HEK293 (cell line): ENCODE measurements at regions not wholly inside any gene's neighbourhood (a gene's known extent, or its start where the extent isn't known, plus 50 kb on each side); places are given as distances from the start of the nearest gene placed in this dataset.

Source experiments
- CTCF ChIA-PET: fragments of 350-600 bp; formaldehyde crosslinking; extraction: SDS; loops from one replicate; lab custom pipeline; 2021; ENCODE audit warnings: antibody characterized with exemption; lab: Yijun Ruan, JAX
- POLR2A ChIA-PET: fragments of 300-600 bp; formaldehyde crosslinking; extraction: SDS; loops from one replicate; lab custom pipeline; 2020; ENCODE audit warnings: antibody characterized with exemption, inconsistent platforms; lab: Yijun Ruan, JAX
- H3K27ac ChIP-seq: fragments of 200-500 bp; sonication (Bioruptor generic); 2 replicates; pipeline ENCODE4 v1.5.1; 2014; ENCODE audit warnings: low read depth, low read length, control low read depth, inconsistent platforms; ENCODE audit errors: extremely low read depth
- H3K36me3 ChIP-seq, 2 experiments: fragments of 200-500 bp in 1 of 2; sonication (Bioruptor generic) in 1 of 2; 1 replicate in 1 of 2; 2 replicates in 1 of 2; pipeline ENCODE4 v1.5.1; 2014 to 2017; ENCODE audit warnings: inconsistent platforms in 2 of 2, low read length in 2 of 2; ENCODE audit not compliant: control insufficient read depth in 2 of 2, insufficient read depth in 1 of 2
- H3K4me1 ChIP-seq: fragments of 200-500 bp; sonication (Bioruptor generic); 2 replicates; pipeline ENCODE4 v1.5.1; 2014; ENCODE audit warnings: mild to moderate bottlenecking, low read length, inconsistent platforms; ENCODE audit not compliant: control insufficient read depth, insufficient read depth
- H3K4me3 ChIP-seq: 2 replicates; pipeline ENCODE4 v1.5.1; 2011; ENCODE audit warnings: low read depth, mild to moderate bottlenecking, control low read depth, low read length, moderate library complexity
- H3K9me3 ChIP-seq: fragments of 200-500 bp; sonication (Bioruptor generic); 2 replicates; pipeline ENCODE4 v1.5.1; 2014; ENCODE audit warnings: low read depth, low read length, inconsistent platforms; ENCODE audit not compliant: control insufficient read depth, insufficient read depth
- EGR2 ChIP-seq: fragments of 450-650 bp; formaldehyde crosslinking; IDR thresholded peaks from 2 replicates; pipeline ENCODE4 v1.5.1; 2016; ENCODE audit warnings: low read depth, missing biosample characterization, missing genetic modification characterization
- GLI2 ChIP-seq: fragments of 450-650 bp; formaldehyde crosslinking; IDR thresholded peaks from 2 replicates; pipeline ENCODE4; 2017; ENCODE audit warnings: missing biosample characterization, missing genetic modification characterization, low read depth, borderline replicate concordance
- HOXD13 ChIP-seq: sonication (generic); formaldehyde crosslinking; IDR thresholded peaks from 2 replicates; pipeline ENCODE4 v1.8.0; 2022; ENCODE audit warnings: missing genetic modification reagents, borderline replicate concordance
- KLF16 ChIP-seq: fragments of 450-650 bp; formaldehyde crosslinking; IDR thresholded peaks from 2 replicates; pipeline ENCODE4 v1.5.1; 2017; ENCODE audit warnings: missing biosample characterization, missing genetic modification characterization
- KLF9 ChIP-seq: fragments of 450-650 bp; formaldehyde crosslinking; IDR thresholded peaks from 2 replicates; pipeline ENCODE4 v1.5.1; 2016; ENCODE audit warnings: missing biosample characterization, missing genetic modification characterization, low read depth
- MYNN ChIP-seq: fragments of 450-650 bp; formaldehyde crosslinking; IDR thresholded peaks from 2 replicates; pipeline ENCODE4 v1.5.1; 2016; ENCODE audit warnings: missing biosample characterization, missing genetic modification characterization, borderline replicate concordance
- RBAK ChIP-seq: fragments of 450-650 bp; formaldehyde crosslinking; IDR thresholded peaks from 2 replicates; pipeline ENCODE4 v1.5.1; 2016; ENCODE audit warnings: missing biosample characterization, missing genetic modification characterization
- REPIN1 ChIP-seq: fragments of 450-650 bp; formaldehyde crosslinking; IDR thresholded peaks from 2 replicates; pipeline ENCODE4 v1.5.1; 2017; ENCODE audit warnings: missing biosample characterization, missing genetic modification characterization, low read depth
- SCRT1 ChIP-seq: fragments of 450-650 bp; formaldehyde crosslinking; IDR thresholded peaks from 2 replicates; pipeline ENCODE4 v1.5.1; 2016; ENCODE audit warnings: missing biosample characterization, missing genetic modification characterization, borderline replicate concordance
- ZNF140 ChIP-seq: fragments of 450-650 bp; formaldehyde crosslinking; IDR thresholded peaks from 2 replicates; pipeline ENCODE4 v1.5.1; 2016; ENCODE audit warnings: missing biosample characterization, missing genetic modification characterization
- ZNF16 ChIP-seq: fragments of 450-650 bp; formaldehyde crosslinking; IDR thresholded peaks from 2 replicates; pipeline ENCODE4 v1.5.1; 2016; ENCODE audit warnings: low read depth, missing biosample characterization, missing genetic modification characterization
- ZNF248 ChIP-seq: fragments of 450-650 bp; formaldehyde crosslinking; IDR thresholded peaks from 2 replicates; pipeline ENCODE4 v1.5.1; 2017; ENCODE audit warnings: missing biosample characterization, missing genetic modification characterization
- ZNF266 ChIP-seq: fragments of 450-650 bp; formaldehyde crosslinking; IDR thresholded peaks from 2 replicates; pipeline ENCODE4 v1.5.1; 2016; ENCODE audit warnings: missing biosample characterization, missing genetic modification characterization, low read depth
- ZNF302 ChIP-seq: fragments of 450-650 bp; formaldehyde crosslinking; IDR thresholded peaks from 2 replicates; pipeline ENCODE4 v1.5.1; 2016; ENCODE audit warnings: missing biosample characterization, missing genetic modification characterization, low read depth
- ZNF311 ChIP-seq: fragments of 450-650 bp; formaldehyde crosslinking; IDR thresholded peaks from 2 replicates; pipeline ENCODE4 v1.5.1; 2017; ENCODE audit warnings: missing biosample characterization, missing genetic modification characterization, borderline replicate concordance
- ZNF341 ChIP-seq: fragments of 450-650 bp; formaldehyde crosslinking; IDR thresholded peaks from 2 replicates; pipeline ENCODE4; 2016; ENCODE audit warnings: low read depth, missing biosample characterization, missing genetic modification characterization
- ZNF433 ChIP-seq: fragments of 450-650 bp; formaldehyde crosslinking; IDR thresholded peaks from 2 replicates; pipeline ENCODE4 v1.5.1; 2016; ENCODE audit warnings: missing biosample characterization, missing genetic modification characterization, low read depth
- ZNF473 ChIP-seq: fragments of 450-650 bp; formaldehyde crosslinking; IDR thresholded peaks from 2 replicates; pipeline ENCODE4 v1.5.1; 2017; ENCODE audit warnings: missing biosample characterization, missing genetic modification characterization
- ZNF670 ChIP-seq: fragments of 450-650 bp; formaldehyde crosslinking; IDR thresholded peaks from 2 replicates; pipeline ENCODE4 v1.5.1; 2016; ENCODE audit warnings: missing biosample characterization, missing genetic modification characterization, low read depth
- ZNF747 ChIP-seq: fragments of 450-650 bp; formaldehyde crosslinking; IDR thresholded peaks from 2 replicates; pipeline ENCODE4 v1.5.1; 2016; ENCODE audit warnings: missing biosample characterization, missing genetic modification characterization
- ZNF768 ChIP-seq: fragments of 450-650 bp; formaldehyde crosslinking; IDR thresholded peaks from 2 replicates; pipeline ENCODE4 v1.5.1; 2018; ENCODE audit warnings: missing biosample characterization, mild to moderate bottlenecking, missing genetic modification characterization
- ZNF843 ChIP-seq: fragments of 450-650 bp; formaldehyde crosslinking; IDR thresholded peaks from 2 replicates; pipeline ENCODE4 v1.5.1; 2016; ENCODE audit warnings: missing biosample characterization, missing genetic modification characterization
- TF ChIP-seq, protein P1 (sequence below): fragments of 450-650 bp; formaldehyde crosslinking; IDR thresholded peaks from 2 replicates; pipeline ENCODE4 v1.5.1; 2016; ENCODE audit warnings: missing biosample characterization, missing genetic modification characterization
- TF ChIP-seq, protein P2 (sequence below): fragments of 450-650 bp; formaldehyde crosslinking; IDR thresholded peaks from 2 replicates; pipeline ENCODE4 v1.5.1; 2016; ENCODE audit warnings: missing biosample characterization, missing genetic modification characterization, borderline replicate concordance
- TF ChIP-seq, protein P3 (sequence below): fragments of 450-650 bp; formaldehyde crosslinking; optimal IDR thresholded peaks from 2 replicates; pipeline ENCODE3; 2016; ENCODE audit warnings: missing biosample characterization, mild to moderate bottlenecking, missing genetic modification characterization
- TF ChIP-seq, protein P4 (sequence below): fragments of 450-650 bp; formaldehyde crosslinking; IDR thresholded peaks from 2 replicates; pipeline ENCODE4 v1.5.1; 2016; ENCODE audit warnings: missing biosample characterization, missing genetic modification characterization
- TF ChIP-seq, protein P5 (sequence below): fragments of 450-650 bp; formaldehyde crosslinking; IDR thresholded peaks from 2 replicates; pipeline ENCODE4 v1.5.1; 2016; ENCODE audit warnings: missing biosample characterization, missing genetic modification characterization

DNA sequence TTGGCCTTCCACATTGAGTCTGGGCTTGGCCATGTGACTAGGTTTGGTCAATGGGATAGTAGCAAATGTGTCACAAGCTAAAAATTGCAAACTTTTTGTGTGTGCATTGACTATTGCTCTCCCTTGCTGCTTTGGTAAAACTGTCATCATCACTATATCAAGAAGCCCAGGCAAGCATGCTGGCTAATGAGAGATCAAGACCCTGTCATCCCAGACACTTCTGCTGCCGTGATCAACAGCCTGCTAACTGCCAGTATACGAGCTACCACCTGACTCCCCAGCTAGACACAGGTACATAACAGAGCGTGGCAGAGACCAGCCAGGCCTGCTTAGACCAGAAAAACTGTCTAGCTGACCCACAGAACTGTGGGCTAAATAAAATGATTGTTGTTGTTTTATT is 456.7 kb upstream of the DCN start (continued):
- TF ChIP-seq RBAK (no peak), ZNF341 (no peak), EGR2 (no peak), ZNF140 (tag by site-specific recombination) (no peak)

DNA sequence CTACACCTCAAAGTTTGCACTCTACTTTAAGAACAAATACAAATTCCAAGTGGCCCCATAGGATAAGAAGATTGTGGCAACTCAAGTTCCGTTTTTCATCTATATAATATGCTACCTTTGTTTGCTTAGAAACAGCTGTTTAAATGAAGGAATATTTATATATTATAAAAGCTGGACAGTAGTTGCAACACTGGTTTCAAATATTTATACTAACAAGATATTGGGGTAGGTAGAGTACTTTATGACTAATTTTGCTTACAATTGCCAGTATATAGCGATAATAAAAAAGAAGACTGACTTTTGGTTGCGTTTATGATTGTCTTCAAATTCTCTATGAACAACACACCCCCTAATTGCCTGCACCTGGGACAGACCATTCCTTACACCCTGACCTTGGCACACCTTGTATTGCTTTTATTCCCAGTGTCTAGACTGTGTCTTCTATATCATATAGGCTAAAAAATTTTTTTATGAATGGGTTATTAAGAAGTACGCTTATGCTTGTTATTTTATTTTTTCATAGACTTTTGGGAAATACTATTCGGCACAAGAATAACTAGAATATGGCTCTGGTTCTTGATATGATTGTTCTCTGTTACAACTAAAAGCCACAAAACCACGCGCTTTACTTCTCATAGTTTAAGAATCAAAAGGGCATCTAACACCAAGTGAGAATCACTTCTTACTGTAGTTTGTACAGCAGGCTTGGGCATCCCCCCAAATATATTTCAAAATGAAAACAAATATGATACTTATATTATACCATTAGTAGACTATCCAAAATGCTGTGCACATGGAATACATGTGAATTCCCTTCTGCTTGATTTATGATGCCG is 455.4 kb upstream of the DCN start:
- H3K9me3 ChIP-seq, result no peaks in the 10 kb centered on the region
- no peaks in the 10 kb centered on the region for H3K36me3 ChIP-seq
- H3K4me1 ChIP-seq, result no peaks in the 10 kb centered on the region
- ChIA-PET POLR2A (no interaction called here), CTCF (no interaction called here)
- TF ChIP-seq ZNF473 (tag by site-specific recombination) (no peak), KLF16 (tag by site-specific recombination) (no peak), ZNF248 (tag by site-specific recombination) (no peak), SCRT1 (tag by site-specific recombination) (no peak), MYNN (no peak), ZNF768 (no peak), ZNF311 (no peak), ZNF433 (tag by site-specific recombination) (no peak), ZNF266 (no peak), ZNF670 (tag by site-specific recombination) (no peak), GLI2 (tag by site-specific recombination) (no peak), ZNF747 (no peak), ZNF843 (no peak), ZNF302 (tag by site-specific recombination) (no peak), HOXD13 (CRISPR knock-in tag) (no peak)
- TF ChIP-seq, protein P1, sequence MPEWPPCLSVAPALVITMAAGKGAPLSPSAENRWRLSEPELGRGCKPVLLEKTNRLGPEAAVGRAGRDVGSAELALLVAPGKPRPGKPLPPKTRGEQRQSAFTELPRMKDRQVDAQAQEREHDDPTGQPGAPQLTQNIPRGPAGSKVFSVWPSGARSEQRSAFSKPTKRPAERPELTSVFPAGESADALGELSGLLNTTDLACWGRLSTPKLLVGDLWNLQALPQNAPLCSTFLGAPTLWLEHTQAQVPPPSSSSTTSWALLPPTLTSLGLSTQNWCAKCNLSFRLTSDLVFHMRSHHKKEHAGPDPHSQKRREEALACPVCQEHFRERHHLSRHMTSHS (tag by site-specific recombination), result no peak
- TF ChIP-seq, protein P2, sequence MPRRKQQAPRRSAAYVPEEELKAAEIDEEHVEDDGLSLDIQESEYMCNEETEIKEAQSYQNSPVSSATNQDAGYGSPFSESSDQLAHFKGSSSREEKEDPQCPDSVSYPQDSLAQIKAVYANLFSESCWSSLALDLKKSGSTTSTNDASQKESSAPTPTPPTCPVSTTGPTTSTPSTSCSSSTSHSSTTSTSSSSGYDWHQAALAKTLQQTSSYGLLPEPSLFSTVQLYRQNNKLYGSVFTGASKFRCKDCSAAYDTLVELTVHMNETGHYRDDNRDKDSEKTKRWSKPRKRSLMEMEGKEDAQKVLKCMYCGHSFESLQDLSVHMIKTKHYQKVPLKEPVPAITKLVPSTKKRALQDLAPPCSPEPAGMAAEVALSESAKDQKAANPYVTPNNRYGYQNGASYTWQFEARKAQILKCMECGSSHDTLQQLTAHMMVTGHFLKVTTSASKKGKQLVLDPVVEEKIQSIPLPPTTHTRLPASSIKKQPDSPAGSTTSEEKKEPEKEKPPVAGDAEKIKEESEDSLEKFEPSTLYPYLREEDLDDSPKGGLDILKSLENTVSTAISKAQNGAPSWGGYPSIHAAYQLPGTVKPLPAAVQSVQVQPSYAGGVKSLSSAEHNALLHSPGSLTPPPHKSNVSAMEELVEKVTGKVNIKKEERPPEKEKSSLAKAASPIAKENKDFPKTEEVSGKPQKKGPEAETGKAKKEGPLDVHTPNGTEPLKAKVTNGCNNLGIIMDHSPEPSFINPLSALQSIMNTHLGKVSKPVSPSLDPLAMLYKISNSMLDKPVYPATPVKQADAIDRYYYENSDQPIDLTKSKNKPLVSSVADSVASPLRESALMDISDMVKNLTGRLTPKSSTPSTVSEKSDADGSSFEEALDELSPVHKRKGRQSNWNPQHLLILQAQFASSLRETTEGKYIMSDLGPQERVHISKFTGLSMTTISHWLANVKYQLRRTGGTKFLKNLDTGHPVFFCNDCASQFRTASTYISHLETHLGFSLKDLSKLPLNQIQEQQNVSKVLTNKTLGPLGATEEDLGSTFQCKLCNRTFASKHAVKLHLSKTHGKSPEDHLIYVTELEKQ (tag by site-specific recombination), result no peak
- no peak overlapping the region for H3K27ac ChIP-seq
- H3K4me3 ChIP-seq, result no peak overlapping the region

DNA sequence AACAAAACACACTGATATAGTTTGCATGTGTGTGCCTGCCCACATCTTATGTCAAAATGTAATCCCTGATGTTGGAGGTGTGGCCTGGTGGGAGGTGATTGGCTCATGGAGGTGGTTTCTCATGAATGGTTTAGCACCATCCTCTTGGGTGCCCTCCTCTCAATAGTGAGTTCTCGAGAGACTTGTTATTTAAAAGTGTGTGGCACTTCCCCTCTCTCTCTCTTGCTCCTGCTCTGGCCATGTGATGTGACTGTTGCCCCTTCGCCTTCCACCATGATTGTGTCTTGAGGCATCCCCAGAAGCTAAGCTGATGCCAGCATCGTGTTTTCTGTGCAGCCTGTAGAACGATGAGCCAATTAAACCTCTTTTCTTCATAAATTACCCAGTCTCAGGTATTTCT is 454.1 kb upstream of the DCN start:
- H3K36me3 ChIP-seq, result no peaks in the 10 kb centered on the region
- ChIA-PET POLR2A (no interaction called here), CTCF (interaction anchor here (0.7 kb wide), 1 partner anchor 370 kb away, joined by 4 read pairs; no protein-coding TSS in a partner anchor)
- H3K27ac ChIP-seq, result no peak overlapping the region
- no peaks in the 10 kb centered on the region for H3K4me1 ChIP-seq
- H3K4me3 ChIP-seq, result no peak overlapping the region
- H3K9me3 ChIP-seq, result no peaks in the 10 kb centered on the region
- TF ChIP-seq KLF9 (tag by site-specific recombination), result no peak
- TF ChIP-seq ZNF16, result no peak
- no peak for TF ChIP-seq ZNF747
- TF ChIP-seq, protein P3, sequence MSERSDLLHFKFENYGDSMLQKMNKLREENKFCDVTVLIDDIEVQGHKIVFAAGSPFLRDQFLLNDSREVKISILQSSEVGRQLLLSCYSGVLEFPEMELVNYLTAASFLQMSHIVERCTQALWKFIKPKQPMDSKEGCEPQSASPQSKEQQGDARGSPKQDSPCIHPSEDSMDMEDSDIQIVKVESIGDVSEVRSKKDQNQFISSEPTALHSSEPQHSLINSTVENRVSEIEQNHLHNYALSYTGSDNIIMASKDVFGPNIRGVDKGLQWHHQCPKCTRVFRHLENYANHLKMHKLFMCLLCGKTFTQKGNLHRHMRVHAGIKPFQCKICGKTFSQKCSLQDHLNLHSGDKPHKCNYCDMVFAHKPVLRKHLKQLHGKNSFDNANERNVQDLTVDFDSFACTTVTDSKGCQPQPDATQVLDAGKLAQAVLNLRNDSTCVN (tag by site-specific recombination), result no peak
- TF ChIP-seq, protein P4, sequence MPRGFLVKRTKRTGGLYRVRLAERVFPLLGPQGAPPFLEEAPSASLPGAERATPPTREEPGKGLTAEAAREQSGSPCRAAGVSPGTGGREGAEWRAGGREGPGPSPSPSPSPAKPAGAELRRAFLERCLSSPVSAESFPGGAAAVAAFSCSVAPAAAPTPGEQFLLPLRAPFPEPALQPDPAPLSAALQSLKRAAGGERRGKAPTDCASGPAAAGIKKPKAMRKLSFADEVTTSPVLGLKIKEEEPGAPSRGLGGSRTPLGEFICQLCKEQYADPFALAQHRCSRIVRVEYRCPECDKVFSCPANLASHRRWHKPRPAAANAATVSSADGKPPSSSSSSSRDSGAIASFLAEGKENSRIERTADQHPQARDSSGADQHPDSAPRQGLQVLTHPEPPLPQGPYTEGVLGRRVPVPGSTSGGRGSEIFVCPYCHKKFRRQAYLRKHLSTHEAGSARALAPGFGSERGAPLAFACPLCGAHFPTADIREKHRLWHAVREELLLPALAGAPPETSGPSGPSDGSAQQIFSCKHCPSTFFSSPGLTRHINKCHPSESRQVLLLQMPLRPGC (tag by site-specific recombination), result no peak
- TF ChIP-seq, protein P5, sequence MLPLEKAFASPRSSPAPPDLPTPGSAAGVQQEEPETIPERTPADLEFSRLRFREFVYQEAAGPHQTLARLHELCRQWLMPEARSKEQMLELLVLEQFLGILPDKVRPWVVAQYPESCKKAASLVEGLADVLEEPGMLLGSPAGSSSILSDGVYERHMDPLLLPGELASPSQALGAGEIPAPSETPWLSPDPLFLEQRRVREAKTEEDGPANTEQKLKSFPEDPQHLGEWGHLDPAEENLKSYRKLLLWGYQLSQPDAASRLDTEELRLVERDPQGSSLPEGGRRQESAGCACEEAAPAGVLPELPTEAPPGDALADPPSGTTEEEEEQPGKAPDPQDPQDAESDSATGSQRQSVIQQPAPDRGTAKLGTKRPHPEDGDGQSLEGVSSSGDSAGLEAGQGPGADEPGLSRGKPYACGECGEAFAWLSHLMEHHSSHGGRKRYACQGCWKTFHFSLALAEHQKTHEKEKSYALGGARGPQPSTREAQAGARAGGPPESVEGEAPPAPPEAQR (tag by site-specific recombination), result no peak
- TF ChIP-seq REPIN1 (tag by site-specific recombination), result no peak
